Upper lobe of left lung (tissue), 6 donors: ENCODE measurements at regions not wholly inside any gene's neighbourhood (a gene's known extent, or its start where the extent isn't known, plus 50 kb on each side); places are given as distances from the start of the nearest gene placed in this dataset.

Experiments used
- ATAC-seq, 2 donors: fragments of 200-7000 bp; cut with Tn5 transposase; one replicate each; pipeline ENCODE4 v1.9.1; 2022; ENCODE audit warnings: mild to moderate bottlenecking in 2 of 2, moderate library complexity in 2 of 2; ENCODE audit not compliant: low FRiP score in 2 of 2
- DNase-seq, 2 donors: peaks; one replicate each; pipeline ENCODE4 v3.0.0-alpha.2; 2019 to 2020
- H3K27ac ChIP-seq, 4 donors: fragments of 200-600 bp; sonication (generic); one replicate each; pipeline ENCODE4 v1.5.1; 2016 to 2019
- H3K27me3 ChIP-seq, 4 donors: fragments of 200-600 bp; sonication (generic); one replicate each; pipeline ENCODE4 v1.5.1; 2017 to 2019
- H3K36me3 ChIP-seq, 4 donors: fragments of 200-600 bp; sonication (generic); one replicate each; pipeline ENCODE4 v1.5.1; 2016 to 2019
- H3K4me1 ChIP-seq, 4 donors: fragments of 200-600 bp; sonication (generic); one replicate each; pipeline ENCODE4 v1.5.1; 2018 to 2019
- H3K4me3 ChIP-seq, 4 donors: fragments of 200-600 bp; sonication (generic); one replicate each; pipeline ENCODE4 v1.5.1; 2017 to 2019; ENCODE audit warnings: mild to moderate bottlenecking in 2 of 4, moderate library complexity in 1 of 4
- H3K9me3 ChIP-seq, 4 donors: fragments of 200-600 bp; sonication (generic); one replicate each; pipeline ENCODE4 v1.5.1; 2018 to 2019
- EP300 ChIP-seq, 4 donors: sonication (generic); formaldehyde crosslinking; IDR thresholded peaks; one replicate each; pipeline ENCODE4 v1.5.1; 2017; ENCODE audit warnings: antibody characterized with exemption in 4 of 4, control low read depth in 2 of 4
- POLR2A ChIP-seq, 4 donors: fragments of 450-650 bp; IDR thresholded peaks; one replicate each; pipeline ENCODE4 v1.5.1; 2016 to 2017; ENCODE audit warnings: antibody characterized with exemption in 4 of 4, mild to moderate bottlenecking in 2 of 4
- POLR2AphosphoS5 ChIP-seq, 2 donors: sonication (generic); formaldehyde crosslinking; IDR thresholded peaks; one replicate each; pipeline ENCODE4 v1.5.1; 2017; ENCODE audit warnings: antibody characterized with exemption in 2 of 2
- WGBS, 2 donors: methylation state at CpG; one replicate each; pipeline ENCODE4 v1.1.5; 2017 to 2018; 5-methylcytosine and 5-hydroxymethylcytosine counted together
- TF ChIP-seq, protein P1 (sequence below), 6 experiments: fragments of 450-650 bp in 4 of 6; fragments of 200-600 bp in 2 of 6; sonication (generic) in 2 of 6; IDR thresholded peaks; one replicate each; pipeline ENCODE4 v1.5.1; 2016 to 2019; ENCODE audit warnings: antibody characterized with exemption in 6 of 6
- donor health status: DM: no; HTN: no; CAD: no; lungs with moderate emphysema.
- donor health status: DM: no; HTN: yes; CAD: no; lungs with severe emphysema.

DNA sequence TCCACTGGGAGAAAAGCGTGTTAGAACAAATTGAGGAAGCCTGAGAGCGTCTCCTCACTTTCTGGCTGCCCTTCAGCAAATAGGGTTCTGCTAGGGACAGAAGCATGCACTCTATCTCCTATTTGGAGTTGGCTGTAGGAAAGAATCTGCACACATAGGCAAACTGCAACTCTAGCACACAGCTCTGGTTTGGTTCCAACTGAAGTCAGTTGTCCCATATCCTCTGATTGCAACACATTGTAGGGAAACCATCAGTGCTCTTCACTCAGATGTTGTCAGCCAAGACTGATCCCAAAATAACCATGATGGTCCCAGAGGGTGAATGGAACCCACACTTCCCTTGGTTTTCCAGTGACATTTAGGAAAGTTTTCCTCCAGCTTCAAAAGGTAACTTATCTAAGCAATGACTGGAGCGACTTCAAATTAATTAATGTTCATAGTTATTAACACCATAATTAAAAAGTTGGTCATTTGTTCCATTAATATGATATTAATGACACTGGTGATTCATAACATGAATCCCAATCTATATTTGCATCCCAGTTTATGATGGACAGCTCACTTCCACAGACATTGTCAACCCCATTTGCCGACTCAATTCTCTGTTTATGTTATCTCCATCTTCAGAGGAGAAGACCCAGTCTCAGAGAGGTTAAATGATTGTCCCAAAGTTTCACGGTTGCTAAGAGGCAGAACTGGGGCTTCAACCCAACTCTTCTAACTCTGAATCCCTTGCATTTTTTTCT lies 136.7 kb upstream of the ZNF462 start:
- ATAC-seq (peak; percentile 35 to 49), DNase-seq (no peak)
- WGBS, 2 donors, result 83 to 87% methylated on average over 5 of the region's 5 CpGs
- no peak for TF ChIP-seq POLR2A (IDR thresholded peaks at IDR 0.05)
- no peak for TF ChIP-seq EP300 (IDR thresholded peaks at IDR 0.05)
- TF ChIP-seq, protein P1, sequence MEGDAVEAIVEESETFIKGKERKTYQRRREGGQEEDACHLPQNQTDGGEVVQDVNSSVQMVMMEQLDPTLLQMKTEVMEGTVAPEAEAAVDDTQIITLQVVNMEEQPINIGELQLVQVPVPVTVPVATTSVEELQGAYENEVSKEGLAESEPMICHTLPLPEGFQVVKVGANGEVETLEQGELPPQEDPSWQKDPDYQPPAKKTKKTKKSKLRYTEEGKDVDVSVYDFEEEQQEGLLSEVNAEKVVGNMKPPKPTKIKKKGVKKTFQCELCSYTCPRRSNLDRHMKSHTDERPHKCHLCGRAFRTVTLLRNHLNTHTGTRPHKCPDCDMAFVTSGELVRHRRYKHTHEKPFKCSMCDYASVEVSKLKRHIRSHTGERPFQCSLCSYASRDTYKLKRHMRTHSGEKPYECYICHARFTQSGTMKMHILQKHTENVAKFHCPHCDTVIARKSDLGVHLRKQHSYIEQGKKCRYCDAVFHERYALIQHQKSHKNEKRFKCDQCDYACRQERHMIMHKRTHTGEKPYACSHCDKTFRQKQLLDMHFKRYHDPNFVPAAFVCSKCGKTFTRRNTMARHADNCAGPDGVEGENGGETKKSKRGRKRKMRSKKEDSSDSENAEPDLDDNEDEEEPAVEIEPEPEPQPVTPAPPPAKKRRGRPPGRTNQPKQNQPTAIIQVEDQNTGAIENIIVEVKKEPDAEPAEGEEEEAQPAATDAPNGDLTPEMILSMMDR (IDR thresholded peaks at IDR 0.05), result no peak
- TF ChIP-seq POLR2AphosphoS5 (IDR thresholded peaks at IDR 0.05), result no peak
- Histone ChIP-seq H3K9me3 (no peaks in the 10 kb centered on the region), H3K4me3 (no peak overlapping the region), H3K4me1 (no peaks in the 10 kb centered on the region), H3K27ac (no peak overlapping the region), H3K36me3 (no peaks in the 10 kb centered on the region), H3K27me3 (no peaks in the 10 kb centered on the region)

DNA sequence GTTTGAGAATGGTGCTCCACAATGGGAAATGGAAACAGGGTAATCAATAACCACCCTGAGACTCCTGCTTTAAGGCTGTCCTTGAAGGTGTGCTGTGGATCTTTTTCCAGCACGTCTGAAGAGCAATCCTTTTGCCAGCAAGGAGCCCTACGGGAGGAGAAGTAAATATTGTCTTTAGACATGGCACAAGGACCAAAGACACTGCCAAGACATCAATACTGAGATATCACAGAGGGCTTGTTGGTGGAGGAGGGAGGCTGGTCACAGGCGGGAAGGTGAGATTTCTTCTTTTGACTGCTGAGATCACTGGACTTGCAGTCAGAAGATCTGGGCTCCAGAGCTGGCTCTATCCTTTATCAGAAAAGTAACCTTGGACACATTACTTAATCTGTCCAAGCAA lies 135.0 kb upstream of the ZNF462 start:
- no peak for ATAC-seq
- H3K27me3 ChIP-seq, result no peaks in the 10 kb centered on the region
- no peak overlapping the region for H3K27ac ChIP-seq
- no peak overlapping the region for H3K4me3 ChIP-seq
- H3K9me3 ChIP-seq, result no peaks in the 10 kb centered on the region
- DNase-seq, result no peak
- WGBS, 2 donors, result 54 to 55% methylated on average over 3 of the region's 3 CpGs
- TF ChIP-seq, protein P1 (IDR thresholded peaks at IDR 0.05), result no peak
- no peak for TF ChIP-seq POLR2AphosphoS5 (IDR thresholded peaks at IDR 0.05)
- H3K4me1 ChIP-seq, result no peaks in the 10 kb centered on the region
- no peaks in the 10 kb centered on the region for H3K36me3 ChIP-seq

DNA sequence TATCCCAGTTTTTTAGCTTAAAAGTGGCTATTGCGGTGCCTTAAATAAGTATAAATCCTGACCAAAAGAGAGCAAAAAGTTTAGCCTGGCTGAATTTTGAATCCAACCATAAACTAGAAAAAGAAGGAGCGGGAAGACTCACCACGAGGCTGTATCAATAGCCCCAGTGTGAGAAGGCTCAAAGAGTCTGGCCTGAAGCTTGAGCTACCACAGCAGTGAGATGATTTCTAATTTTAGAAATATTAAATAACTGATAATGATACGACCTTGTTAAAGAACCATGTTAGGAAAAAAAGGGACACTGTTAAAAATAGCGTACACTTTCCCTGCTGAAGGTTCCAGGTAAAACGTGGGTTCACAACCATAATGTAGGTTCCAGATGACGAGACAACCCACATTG lies 134.1 kb upstream of the ZNF462 start:
- ATAC-seq (no peak), DNase-seq (no peak)
- Histone ChIP-seq H3K36me3 (no peaks in the 10 kb centered on the region), H3K27ac (no peak overlapping the region), H3K4me3 (no peak overlapping the region), H3K27me3 (no peaks in the 10 kb centered on the region), H3K9me3 (no peaks in the 10 kb centered on the region), H3K4me1 (no peaks in the 10 kb centered on the region)
- TF ChIP-seq POLR2AphosphoS5 (IDR thresholded peaks at IDR 0.05) (no peak), POLR2A (IDR thresholded peaks at IDR 0.05) (no peak), EP300 (IDR thresholded peaks at IDR 0.05) (no peak)
- TF ChIP-seq, protein P1 (IDR thresholded peaks at IDR 0.05), result no peak
- WGBS, 2 donors, result 80 to 91% methylated on average over 7 of the region's 7 CpGs

DNA sequence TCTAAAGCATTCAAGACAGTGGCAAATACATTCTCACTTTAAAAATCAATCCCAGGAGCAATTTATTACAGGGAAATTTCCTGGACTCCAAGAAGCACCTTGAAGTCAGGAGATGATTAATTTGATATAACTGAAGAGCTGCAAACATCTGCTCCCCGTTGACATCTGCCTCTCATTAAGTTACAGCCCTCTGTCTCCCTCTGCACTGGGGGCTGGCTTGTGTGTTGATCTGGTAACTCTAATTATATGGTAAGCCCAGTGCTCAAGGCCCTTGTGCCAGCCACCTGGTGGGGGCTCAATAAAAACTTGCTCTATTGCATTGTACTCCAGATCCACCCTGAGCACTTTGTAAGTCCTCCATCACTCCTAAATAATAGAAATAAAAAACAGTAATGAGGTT lies 131.1 kb upstream of the ZNF462 start:
- no peak overlapping the region for H3K27ac ChIP-seq
- no peak overlapping the region for H3K4me3 ChIP-seq
- no peak for TF ChIP-seq EP300 (IDR thresholded peaks at IDR 0.05)
- TF ChIP-seq POLR2AphosphoS5 (IDR thresholded peaks at IDR 0.05), result no peak
- TF ChIP-seq, protein P1 (IDR thresholded peaks at IDR 0.05), result no peak
- no peak for TF ChIP-seq POLR2A (IDR thresholded peaks at IDR 0.05)
- 47 to 64% methylated on average over 1 of the region's 1 CpG for WGBS, 2 donors
- no peaks in the 10 kb centered on the region for H3K27me3 ChIP-seq
- ATAC-seq (no peak), DNase-seq (no peak)
- H3K4me1 ChIP-seq, result no peaks in the 10 kb centered on the region
- no peaks in the 10 kb centered on the region for H3K9me3 ChIP-seq
- H3K36me3 ChIP-seq, result no peaks in the 10 kb centered on the region

DNA sequence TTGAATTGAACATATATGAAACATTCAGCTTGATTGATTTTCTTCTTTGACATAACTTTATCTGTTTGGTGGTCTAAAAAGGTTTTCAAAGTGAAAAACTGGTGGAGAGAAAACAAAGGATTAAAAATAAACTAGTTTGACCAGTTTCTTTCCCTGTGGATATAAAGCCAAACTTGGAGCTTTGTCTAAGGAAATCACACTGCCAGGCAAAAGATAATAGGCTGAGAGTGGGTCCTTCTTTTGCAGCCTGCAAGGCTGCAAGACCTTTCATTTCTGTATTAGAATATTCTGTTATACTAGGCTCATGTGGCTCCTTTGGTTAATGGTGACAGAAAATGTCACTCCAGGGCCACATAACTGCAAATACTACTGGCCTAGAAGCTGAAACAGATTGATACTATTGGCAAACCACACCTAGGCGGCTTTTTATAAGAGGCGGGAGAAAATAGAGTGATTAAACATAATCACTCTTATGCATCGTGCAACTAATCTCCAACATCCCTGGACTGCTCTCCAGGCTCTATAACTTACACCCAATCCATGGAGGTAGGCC lies 129.1 kb upstream of the ZNF462 start:
- Histone ChIP-seq H3K4me1 (no peaks in the 10 kb centered on the region), H3K36me3 (no peaks in the 10 kb centered on the region), H3K27ac (no peak overlapping the region), H3K27me3 (no peaks in the 10 kb centered on the region), H3K4me3 (no peak overlapping the region), H3K9me3 (no peaks in the 10 kb centered on the region)
- WGBS, 2 donors, result 88 to 92% methylated on average over 3 of the region's 3 CpGs
- no peak for TF ChIP-seq POLR2AphosphoS5 (IDR thresholded peaks at IDR 0.05)
- no peak for TF ChIP-seq EP300 (IDR thresholded peaks at IDR 0.05)
- TF ChIP-seq POLR2A (IDR thresholded peaks at IDR 0.05), result no peak
- TF ChIP-seq, protein P1 (IDR thresholded peaks at IDR 0.05), result no peak
- ATAC-seq, result no peak
- no peak for DNase-seq
